Neural cell (in vitro differentiated cells): ENCODE measurements at regions not wholly inside any gene's neighbourhood (a gene's known extent, or its start where the extent isn't known, plus 50 kb on each side); places are given as distances from the start of the nearest gene placed in this dataset.

Source experiments
- H2AFZ ChIP-seq: fragments of 200-600, 300-800 bp; sonication (generic), shearing (Covaris generic); 2 replicates; pipeline ENCODE4 v1.6.0; 2014; ENCODE audit warnings: low read depth, mild to moderate bottlenecking, antibody characterized with exemption, low read length, moderate library complexity
- H3F3A ChIP-seq: fragments of 200-600 bp; shearing (Covaris generic); 2 replicates; pipeline ENCODE4 v1.6.1; 2016; ENCODE audit warnings: mild to moderate bottlenecking, moderate library complexity, mixed read lengths, antibody characterized with exemption, low read length; ENCODE audit not compliant: insufficient read depth, poor library complexity, severe bottlenecking
- H3K27ac ChIP-seq: fragments of 200-600, 300-800 bp; sonication (generic), shearing (Covaris generic); 2 replicates; pipeline ENCODE4 v1.5.1; 2014; ENCODE audit warnings: mild to moderate bottlenecking, low read length, moderate library complexity
- H3K27me3 ChIP-seq: fragments of 300-800, 200-600 bp; sonication (generic), shearing (Covaris generic); 2 replicates; pipeline ENCODE4 v1.6.0; 2014; ENCODE audit warnings: mild to moderate bottlenecking, low read depth, low read length, moderate library complexity; ENCODE audit not compliant: insufficient read depth
- H3K36me3 ChIP-seq: fragments of 300-800, 200-600 bp; sonication (generic), shearing (Covaris generic); 2 replicates; pipeline ENCODE4 v1.5.1; 2014; ENCODE audit warnings: mild to moderate bottlenecking, antibody characterized with exemption, low read length, moderate library complexity; ENCODE audit not compliant: insufficient read depth
- H3K4me2 ChIP-seq: fragments of 300-800, 200-600 bp; sonication (generic), shearing (Covaris generic); 2 replicates; pipeline ENCODE4 v1.6.0; 2014; ENCODE audit warnings: mild to moderate bottlenecking, low read length
- H3K4me3 ChIP-seq: fragments of 300-800, 200-600 bp; sonication (generic), shearing (Covaris generic); 2 replicates; pipeline ENCODE4 v1.5.1; 2014; ENCODE audit warnings: mild to moderate bottlenecking, low read length, moderate library complexity
- H3K79me2 ChIP-seq: fragments of 200-600 bp; shearing (Covaris generic); replicated peaks from 2 replicates; pipeline ENCODE4 v1.6.0; 2014; ENCODE audit warnings: mild to moderate bottlenecking, low read length, moderate library complexity; ENCODE audit not compliant: insufficient read depth
- H3K9ac ChIP-seq: fragments of 300-800, 200-600 bp; sonication (generic), shearing (Covaris generic); 2 replicates; pipeline ENCODE4 v1.6.1; 2016; ENCODE audit warnings: mild to moderate bottlenecking, low read length, mixed read lengths
- H3K9me2 ChIP-seq: fragments of 200-600 bp; shearing (Covaris generic); 2 replicates; pipeline ENCODE4 v1.6.1; 2016; ENCODE audit warnings: mild to moderate bottlenecking, low read length, mixed read lengths; ENCODE audit not compliant: insufficient read depth
- H3K9me3 ChIP-seq: fragments of 200-600, 300-800 bp; sonication (generic), shearing (Covaris generic); 2 replicates; pipeline ENCODE4 v1.6.1; 2016; ENCODE audit warnings: mild to moderate bottlenecking, mixed run types, low read length, moderate library complexity, mixed read lengths
- H4K20me1 ChIP-seq: fragments of 200-600 bp; shearing (Covaris generic); 2 replicates; pipeline ENCODE4 v1.6.1; 2016; ENCODE audit warnings: mild to moderate bottlenecking, mixed run types; ENCODE audit not compliant: insufficient read depth
- EP300 ChIP-seq: fragments of 450-650 bp; conservative IDR thresholded peaks from 2 replicates; pipeline ENCODE4 v1.6.1; 2014; ENCODE audit warnings: antibody characterized with exemption, mild to moderate bottlenecking, moderate library complexity; ENCODE audit not compliant: poor library complexity, severe bottlenecking
- EZH2 ChIP-seq: fragments of 200-600, 300-800 bp; shearing (Covaris generic), sonication (generic); IDR thresholded peaks from 2 replicates; pipeline ENCODE4 v1.6.1; 2014; ENCODE audit warnings: antibody characterized with exemption, low read length, borderline replicate concordance, mild to moderate bottlenecking; ENCODE audit not compliant: insufficient read depth, poor library complexity, severe bottlenecking
- MXI1 ChIP-seq: fragments of 450-650 bp; conservative IDR thresholded peaks from 2 replicates; pipeline ENCODE4 v1.6.1; 2014; ENCODE audit warnings: antibody characterized with exemption, mild to moderate bottlenecking; ENCODE audit not compliant: poor library complexity, severe bottlenecking
- POLR2AphosphoS5 ChIP-seq: IDR thresholded peaks from 2 replicates; pipeline ENCODE4 v1.6.1; 2012
- RAD21 ChIP-seq: fragments of 450-650 bp; conservative IDR thresholded peaks from 2 replicates; pipeline ENCODE4 v1.6.1; 2014; ENCODE audit warnings: antibody characterized with exemption, mild to moderate bottlenecking, moderate library complexity
- REST ChIP-seq: IDR thresholded peaks from 2 replicates; pipeline ENCODE4 v1.6.1; 2012; ENCODE audit warnings: borderline replicate concordance
- SMC3 ChIP-seq: fragments of 450-650 bp; conservative IDR thresholded peaks from 2 replicates; pipeline ENCODE4 v1.6.1; 2014; ENCODE audit warnings: antibody characterized with exemption, mild to moderate bottlenecking, moderate library complexity; ENCODE audit not compliant: poor library complexity
- TAF1 ChIP-seq: IDR thresholded peaks from 2 replicates; pipeline ENCODE4 v1.6.1; 2012; ENCODE audit warnings: low read depth
- TF ChIP-seq, protein P1 (sequence below): fragments of 450-650 bp; IDR thresholded peaks from 2 replicates; pipeline ENCODE4 v1.5.1; 2014; ENCODE audit warnings: antibody characterized with exemption, mild to moderate bottlenecking, moderate library complexity; ENCODE audit not compliant: poor library complexity, severe bottlenecking

DNA sequence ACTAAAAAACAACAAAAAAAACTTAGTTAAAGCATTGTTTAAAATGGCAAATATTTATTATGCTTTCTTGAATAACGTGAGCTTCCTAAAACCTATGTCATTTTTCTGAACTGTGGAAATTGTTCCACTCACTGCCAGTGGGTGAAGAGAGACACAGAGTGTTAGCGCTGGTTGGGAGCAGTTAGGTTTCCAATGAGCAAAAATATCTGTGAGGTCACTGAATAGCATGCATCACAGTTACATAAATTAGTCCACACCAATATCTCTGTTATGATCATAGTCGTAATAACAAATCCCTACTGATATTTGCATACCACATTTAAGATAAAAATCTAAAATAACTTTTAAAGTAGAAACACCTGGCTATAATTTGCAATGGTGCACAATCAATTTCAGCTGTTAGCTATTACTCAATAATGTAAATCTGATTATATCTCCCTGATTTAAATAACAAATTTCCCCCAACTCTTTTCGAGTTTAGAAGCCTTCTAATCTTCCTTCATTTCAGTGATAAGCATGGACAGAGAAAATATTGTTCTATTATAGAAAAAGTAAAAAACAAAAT, 1094.0 kb upstream of the KLHL29 start:
- Histone ChIP-seq H3K9me2 (no peaks in the 10 kb centered on the region), H3K27me3 (no peaks in the 10 kb centered on the region), H3K36me3 (no peaks in the 10 kb centered on the region), H3K4me3 (no peak overlapping the region), H3F3A (no peaks in the 10 kb centered on the region), H3K4me2 (no peak overlapping the region), H3K9me3 (no peaks in the 10 kb centered on the region), H2AFZ (no peak overlapping the region), H3K27ac (no peak overlapping the region), H3K9ac (no peak overlapping the region), H4K20me1 (no peaks in the 10 kb centered on the region), H3K79me2 (no peaks in the 10 kb centered on the region)
- no peak for TF ChIP-seq EP300
- TF ChIP-seq RAD21: no peak
- TF ChIP-seq EZH2: no peak
- no peak for TF ChIP-seq REST
- no peak for TF ChIP-seq SMC3
- TF ChIP-seq TAF1: no peak
- TF ChIP-seq MXI1: no peak
- TF ChIP-seq POLR2AphosphoS5: no peak
- TF ChIP-seq, protein P1, sequence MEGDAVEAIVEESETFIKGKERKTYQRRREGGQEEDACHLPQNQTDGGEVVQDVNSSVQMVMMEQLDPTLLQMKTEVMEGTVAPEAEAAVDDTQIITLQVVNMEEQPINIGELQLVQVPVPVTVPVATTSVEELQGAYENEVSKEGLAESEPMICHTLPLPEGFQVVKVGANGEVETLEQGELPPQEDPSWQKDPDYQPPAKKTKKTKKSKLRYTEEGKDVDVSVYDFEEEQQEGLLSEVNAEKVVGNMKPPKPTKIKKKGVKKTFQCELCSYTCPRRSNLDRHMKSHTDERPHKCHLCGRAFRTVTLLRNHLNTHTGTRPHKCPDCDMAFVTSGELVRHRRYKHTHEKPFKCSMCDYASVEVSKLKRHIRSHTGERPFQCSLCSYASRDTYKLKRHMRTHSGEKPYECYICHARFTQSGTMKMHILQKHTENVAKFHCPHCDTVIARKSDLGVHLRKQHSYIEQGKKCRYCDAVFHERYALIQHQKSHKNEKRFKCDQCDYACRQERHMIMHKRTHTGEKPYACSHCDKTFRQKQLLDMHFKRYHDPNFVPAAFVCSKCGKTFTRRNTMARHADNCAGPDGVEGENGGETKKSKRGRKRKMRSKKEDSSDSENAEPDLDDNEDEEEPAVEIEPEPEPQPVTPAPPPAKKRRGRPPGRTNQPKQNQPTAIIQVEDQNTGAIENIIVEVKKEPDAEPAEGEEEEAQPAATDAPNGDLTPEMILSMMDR: no peak

- Histone ChIP-seq H4K20me1 (no peaks in the 10 kb centered on the region), H3K79me2 (no peaks in the 10 kb centered on the region), H3K36me3 (no peaks in the 10 kb centered on the region), H3K9me2 (no peaks in the 10 kb centered on the region), H3K4me3 (peak overlapping the region; percentile 40), H3K27me3 (no peaks in the 10 kb centered on the region), H3K9ac (peak overlapping the region; percentile 36), H3F3A (no peaks in the 10 kb centered on the region), H3K9me3 (no peaks in the 10 kb centered on the region), H2AFZ (no peak overlapping the region), H3K4me2 (peak overlapping the region; percentile 47), H3K27ac (peak overlapping the region; percentile 79)
- TF ChIP-seq RAD21: peak; percentile 45
- peak; percentile 52 for TF ChIP-seq SMC3
- TF ChIP-seq MXI1: no peak
- TF ChIP-seq POLR2AphosphoS5: peak; percentile 62
- no peak for TF ChIP-seq REST
- TF ChIP-seq EZH2: no peak
- peak; percentile 93 for TF ChIP-seq EP300
- TF ChIP-seq TAF1: no peak
- TF ChIP-seq, protein P1: no peak
Measured at GRCh38 chr2:22301228-22301627, 1083.8 kb upstream of the KLHL29 start.
